Adrenal gland (tissue), 9 donors: ENCODE measurements at regions not wholly inside any gene's neighbourhood (a gene's known extent, or its start where the extent isn't known, plus 50 kb on each side); places are given as distances from the start of the nearest gene placed in this dataset.
A peak's percentile ranks its signal among the peaks of the same experiment; 100 is the strongest.

Source experiments
- DNase-seq, 7 donors: peaks; one replicate each; pipeline ENCODE4 v3.0.0-alpha.2; 2019 to 2020
- H3K27ac ChIP-seq, 5 donors: fragments of 200-600 bp; sonication (generic) in 4 of 5; 1 replicate in 3 of 5; 2 replicates in 2 of 5; pipeline versions ENCODE4 v1.5.1 to v1.8.0; 2016 to 2020; ENCODE audit warnings: mild to moderate bottlenecking in 1 of 5
- H3K27me3 ChIP-seq: fragments of 200-600 bp; 2 replicates; pipeline ENCODE4 v1.8.0; 2021
- H3K36me3 ChIP-seq, 2 donors: fragments of 200-600 bp; replicated peaks in 1 of 2; 1 replicate in 1 of 2; 2 replicates in 1 of 2; pipeline versions ENCODE4 v1.5.1 to v1.8.0; 2018 to 2022
- H3K4me1 ChIP-seq, 2 donors: fragments of 200-600 bp; replicated peaks in 1 of 2; 1 replicate in 1 of 2; 2 replicates in 1 of 2; pipeline versions ENCODE4 v1.5.1 to v1.8.0; 2018 to 2021
- H3K4me3 ChIP-seq, 4 donors: fragments of 200-600 bp; sonication (generic) in 3 of 4; one replicate each; pipeline ENCODE4 v1.5.1; 2016 to 2018
- H3K9me3 ChIP-seq, 3 donors: fragments of 200-600 bp; sonication (generic) in 1 of 3; replicated peaks in 1 of 3; 1 replicate in 2 of 3; 2 replicates in 1 of 3; pipeline versions ENCODE4 v1.5.1 to v1.8.0; 2016 to 2021
- POLR2A ChIP-seq, 2 donors: fragments of 450-650 bp; IDR thresholded peaks; one replicate each; pipeline ENCODE4 v1.6.1; 2017; ENCODE audit warnings: antibody characterized with exemption in 2 of 2, mild to moderate bottlenecking in 2 of 2, moderate library complexity in 1 of 2
- WGBS, 4 donors: extraction: QIAGEN DNeasy Blood & Tissue Kit in 2 of 4; methylation state at CpG; one replicate each; pipeline versions ENCODE4 v1.1.5 to v1.1.7; 2013 to 2017; 5-methylcytosine and 5-hydroxymethylcytosine counted together
- intact Hi-C, 2 donors: fragments of 100-400 bp; cut with DNase I; formaldehyde crosslinking; loops; one replicate each; pipeline versions ENCODE4 v1.14.1 to v1.15.0; 2022 to 2023
- TF ChIP-seq, protein P1 (sequence below), 6 experiments: fragments of 450-650 bp in 4 of 6; fragments of 200-600 bp in 2 of 6; sonication (generic) in 1 of 6; IDR thresholded peaks; 1 replicate in 5 of 6; 2 replicates in 1 of 6; pipeline versions ENCODE4 v1.5.1 to v1.8.0; 2016 to 2021; ENCODE audit warnings: antibody characterized with exemption in 6 of 6, mild to moderate bottlenecking in 2 of 6, moderate library complexity in 1 of 6
- donor health status: healthy with polysubstance abuse.
- donor health status: Bipolar disorder and iron deficiency.
- donor health status: DM: yes; HTN: yes; CAD: no.
- donor health status: DM: no; HTN: no; CAD: no.
- donor health status: DM: no; HTN: no; CAD: no.

DNA sequence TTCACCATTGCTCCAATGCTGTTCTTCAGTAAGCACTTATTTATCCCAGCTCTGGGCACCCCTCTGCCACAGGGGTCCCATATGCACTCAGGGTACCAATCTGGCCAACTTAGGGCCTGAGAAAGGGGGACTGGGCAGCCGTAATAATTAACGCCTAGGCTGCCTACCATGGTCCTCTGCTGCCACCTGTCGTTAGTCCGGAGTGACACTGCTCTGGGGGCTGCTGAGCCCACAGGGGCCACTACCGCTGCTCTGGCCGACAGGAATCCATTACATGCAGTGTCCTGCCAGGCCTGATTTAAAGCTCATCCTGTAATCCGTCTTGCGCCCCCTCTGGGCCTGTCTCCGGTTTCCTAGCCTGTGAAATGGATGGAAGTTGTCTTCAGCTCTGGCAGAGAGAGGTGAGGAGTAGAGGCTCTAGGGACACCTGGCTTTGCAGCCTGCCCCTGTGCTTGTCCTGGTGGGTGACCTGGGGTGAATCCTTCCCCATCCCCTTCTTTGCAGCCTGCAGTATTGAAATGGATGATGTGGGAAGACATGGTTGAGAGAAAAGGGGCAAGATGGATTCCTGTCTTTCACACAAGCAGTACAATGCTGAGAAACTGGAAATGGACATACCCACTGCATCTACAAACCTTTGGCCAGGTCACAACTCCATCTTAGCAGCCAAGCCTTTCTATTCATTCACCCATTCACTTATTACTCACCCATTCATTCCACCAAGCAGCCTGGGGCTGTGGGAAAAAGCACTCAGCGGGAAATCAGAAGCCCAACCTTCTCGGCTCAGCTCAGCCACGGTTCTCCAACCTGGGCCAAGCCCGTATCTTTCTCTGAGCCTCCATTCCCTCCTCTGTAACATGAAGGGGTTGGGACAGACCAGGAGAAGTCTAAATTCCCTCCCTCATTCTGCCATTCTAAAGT lies 116.3 kb upstream of the NALF2 start:
- intact Hi-C loops = loop anchor here in 1 of 2 donors (5.0 kb wide), 1 partner anchor 566 kb away; no protein-coding TSS in a partner anchor
- H3K4me1 ChIP-seq = no peaks in the 10 kb centered on the region
- H3K9me3 ChIP-seq = no peaks in the 10 kb centered on the region
- peaks cover 51% of the 10 kb centered on the region for H3K27me3 ChIP-seq
- peak in 6 of 7 donors; percentile 32 to 57 (median 44) for DNase-seq
- no peak for TF ChIP-seq POLR2A (IDR thresholded peaks at IDR 0.05)
- TF ChIP-seq, protein P1, sequence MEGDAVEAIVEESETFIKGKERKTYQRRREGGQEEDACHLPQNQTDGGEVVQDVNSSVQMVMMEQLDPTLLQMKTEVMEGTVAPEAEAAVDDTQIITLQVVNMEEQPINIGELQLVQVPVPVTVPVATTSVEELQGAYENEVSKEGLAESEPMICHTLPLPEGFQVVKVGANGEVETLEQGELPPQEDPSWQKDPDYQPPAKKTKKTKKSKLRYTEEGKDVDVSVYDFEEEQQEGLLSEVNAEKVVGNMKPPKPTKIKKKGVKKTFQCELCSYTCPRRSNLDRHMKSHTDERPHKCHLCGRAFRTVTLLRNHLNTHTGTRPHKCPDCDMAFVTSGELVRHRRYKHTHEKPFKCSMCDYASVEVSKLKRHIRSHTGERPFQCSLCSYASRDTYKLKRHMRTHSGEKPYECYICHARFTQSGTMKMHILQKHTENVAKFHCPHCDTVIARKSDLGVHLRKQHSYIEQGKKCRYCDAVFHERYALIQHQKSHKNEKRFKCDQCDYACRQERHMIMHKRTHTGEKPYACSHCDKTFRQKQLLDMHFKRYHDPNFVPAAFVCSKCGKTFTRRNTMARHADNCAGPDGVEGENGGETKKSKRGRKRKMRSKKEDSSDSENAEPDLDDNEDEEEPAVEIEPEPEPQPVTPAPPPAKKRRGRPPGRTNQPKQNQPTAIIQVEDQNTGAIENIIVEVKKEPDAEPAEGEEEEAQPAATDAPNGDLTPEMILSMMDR (IDR thresholded peaks at IDR 0.05) = peak; percentile 50 to 70 (median 58)
- no peak overlapping the region for H3K27ac ChIP-seq
- WGBS, 4 donors = 23 to 82% (median 24%) methylated on average over 4 to 13 of the region's 13 CpGs
- H3K36me3 ChIP-seq = no peaks in the 10 kb centered on the region
- H3K4me3 ChIP-seq = no peak overlapping the region

DNA sequence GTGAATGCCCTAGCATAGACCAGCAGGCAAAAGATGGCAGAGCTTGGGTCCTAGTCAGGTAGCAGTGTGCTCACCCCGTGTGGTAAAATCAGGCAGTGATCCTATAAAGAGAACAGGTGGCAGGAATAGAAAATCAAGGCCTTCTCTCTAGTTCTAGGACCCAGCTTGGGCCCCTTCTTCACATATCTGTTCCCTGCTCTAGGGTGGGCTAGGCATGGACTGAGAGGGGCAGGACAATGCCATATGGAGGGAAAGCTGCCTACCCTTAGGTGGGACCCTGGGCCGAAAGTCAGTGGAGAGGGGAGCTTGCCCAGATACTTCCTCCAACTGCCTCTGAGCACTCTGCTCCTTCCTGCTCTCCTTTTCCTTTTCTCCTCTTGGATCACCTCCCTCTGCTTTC lies 117.4 kb upstream of the NALF2 start:
- intact Hi-C loops = loop anchor here in 1 of 2 donors (5.0 kb wide), 1 partner anchor 564 kb away; no protein-coding TSS in a partner anchor
- H3K27me3 ChIP-seq = peaks cover 57% of the 10 kb centered on the region
- no peak for TF ChIP-seq POLR2A (IDR thresholded peaks at IDR 0.05)
- TF ChIP-seq, protein P1 (IDR thresholded peaks at IDR 0.05) = no peak
- no peak overlapping the region for H3K4me3 ChIP-seq
- no peak for DNase-seq
- no peak overlapping the region for H3K27ac ChIP-seq
- H3K4me1 ChIP-seq = no peaks in the 10 kb centered on the region
- no peaks in the 10 kb centered on the region for H3K36me3 ChIP-seq
- H3K9me3 ChIP-seq = no peaks in the 10 kb centered on the region
- 67 to 90% (median 80%) methylated on average over 2 of the region's 2 CpGs for WGBS, 4 donors

- 75 to 100% (median 88%) methylated on average over 1 to 3 of the region's 3 CpGs for WGBS, 4 donors
- H3K27me3 ChIP-seq = peaks cover 12% of the 10 kb centered on the region
- no peak overlapping the region for H3K27ac ChIP-seq
- H3K4me1 ChIP-seq = no peaks in the 10 kb centered on the region
- H3K36me3 ChIP-seq = no peaks in the 10 kb centered on the region
- no peak for TF ChIP-seq POLR2A (IDR thresholded peaks at IDR 0.05)
- TF ChIP-seq, protein P1 (IDR thresholded peaks at IDR 0.05) = no peak
- H3K4me3 ChIP-seq = no peak overlapping the region
- intact Hi-C loops = no loop called here
- DNase-seq = no peak
- peaks cover 0 to 20% (median 0%) of the 10 kb centered on the region in 3 donors for H3K9me3 ChIP-seq
Observed at GRCh38 chrX:69379412-69379811, 124.7 kb upstream of the NALF2 start.

- Histone ChIP-seq H3K27me3 (peaks cover 9% of the 10 kb centered on the region), H3K4me3 (no peak overlapping the region), H3K27ac (no peak overlapping the region), H3K4me1 (no peaks in the 10 kb centered on the region), H3K9me3 (peaks cover 0 to 20% (median 0%) of the 10 kb centered on the region in 3 donors), H3K36me3 (no peaks in the 10 kb centered on the region)
- TF ChIP-seq POLR2A (IDR thresholded peaks at IDR 0.05) = no peak
- TF ChIP-seq, protein P1 (IDR thresholded peaks at IDR 0.05) = no peak
- intact Hi-C loops = no loop called here
- WGBS, 4 donors = 45 to 75% (median 63%) methylated on average over 1 of the region's 1 CpG
- no peak for DNase-seq
Observed at GRCh38 chrX:69374569-69374968, 129.6 kb upstream of the NALF2 start.
